ENCODE measurements at regions not wholly inside any gene's neighbourhood (a gene's known extent, or its start where the extent isn't known, plus 50 kb on each side); places are given as distances from the start of the nearest gene placed in this dataset.
"Not testable (repeated sequence)": the region's sequence is repeated elsewhere in the genome, so short reads cannot be mapped to it uniquely, and the experiment has no call there.

- DNase-seq (ENCODE audit: low read depth), result no peak
Observed at GRCh38 chr12:42728287-42728686, 138.7 kb upstream of the PRICKLE1 start.

GRCh38 chr12:42725809-42726208, 136.3 kb upstream of the PRICKLE1 start:
- DNase-seq (ENCODE audit: low read depth), result peak; percentile 64

- no peak for DNase-seq (ENCODE audit: low read depth)
Observed at GRCh38 chr12:42716491-42716891, 126.9 kb upstream of the PRICKLE1 start.

GRCh38 chr12:42713566-42713965, 124.0 kb upstream of the PRICKLE1 start:
- DNase-seq (ENCODE audit: low read depth), result not testable (repeated sequence)

GRCh38 chr12:42708374-42708773, 118.8 kb upstream of the PRICKLE1 start:
- not testable (repeated sequence) for DNase-seq (ENCODE audit: low read depth)

GRCh38 chr12:42707312-42708226, 118.0 kb upstream of the PRICKLE1 start:
- no peak for DNase-seq (ENCODE audit: low read depth)

GRCh38 chr12:42706321-42706720, 116.8 kb upstream of the PRICKLE1 start:
- DNase-seq (ENCODE audit: low read depth), result no peak

GRCh38 chr12:42705863-42706262, 116.3 kb upstream of the PRICKLE1 start:
- peak; percentile 86 for DNase-seq (ENCODE audit: low read depth)

- DNase-seq (ENCODE audit: low read depth), result no peak
Observed at GRCh38 chr12:42704810-42705401, 115.4 kb upstream of the PRICKLE1 start.

GRCh38 chr12:42704340-42704739, 114.8 kb upstream of the PRICKLE1 start:
- DNase-seq (ENCODE audit: low read depth), result no peak

- DNase-seq (ENCODE audit: low read depth), result no peak
Observed at GRCh38 chr12:42701084-42701483, 111.5 kb upstream of the PRICKLE1 start.

- DNase-seq (ENCODE audit: low read depth), result no peak
Observed at GRCh38 chr12:42698213-42698612, 108.7 kb upstream of the PRICKLE1 start.

- DNase-seq (ENCODE audit: low read depth), result no peak
Observed at GRCh38 chr12:42696406-42697149, 107.0 kb upstream of the PRICKLE1 start.

GRCh38 chr12:42695490-42695995, 106.0 kb upstream of the PRICKLE1 start:
- no peak for DNase-seq (ENCODE audit: low read depth)

GRCh38 chr12:42692749-42693148, 103.2 kb upstream of the PRICKLE1 start:
- DNase-seq (ENCODE audit: low read depth), result no peak

- peak; percentile 44 for DNase-seq (ENCODE audit: low read depth)
Observed at GRCh38 chr12:42691991-42692557, 102.5 kb upstream of the PRICKLE1 start.

GRCh38 chr12:42690264-42690663, 100.7 kb upstream of the PRICKLE1 start:
- DNase-seq (ENCODE audit: low read depth), result no peak

- no peak for DNase-seq (ENCODE audit: low read depth)
Observed at GRCh38 chr12:42689699-42690098, 100.2 kb upstream of the PRICKLE1 start.

- DNase-seq (ENCODE audit: low read depth), result peak; percentile 27
Observed at GRCh38 chr12:42686514-42687172, 97.1 kb upstream of the PRICKLE1 start.

- no peak for DNase-seq (ENCODE audit: low read depth)
Observed at GRCh38 chr12:42684802-42685071, 95.2 kb upstream of the PRICKLE1 start.

GRCh38 chr12:42683933-42684801, 94.6 kb upstream of the PRICKLE1 start:
- no peak for DNase-seq (ENCODE audit: low read depth)
